GM11168 (cell line): ENCODE measurements at regions not wholly inside any gene's neighbourhood (a gene's known extent, or its start where the extent isn't known, plus 50 kb on each side); places are given as distances from the start of the nearest gene placed in this dataset.

Experiments used
- in situ Hi-C: fragments of 300-500 bp; cut with MboI; formaldehyde crosslinking; loops from one replicate; pipeline ENCODE4 v1.12.0; 2022; ENCODE audit warnings: low sequenced_read_pairs; ENCODE audit not compliant: unreplicated experiment

GRCh38 chr3:106365061-106365691 is 496.4 kb upstream of the CBLB start:
- in situ Hi-C loops = no loop called here

- in situ Hi-C loops = no loop called here
These were observed 497.5 kb upstream of the CBLB start for GRCh38 chr3:106366352-106366751.

- in situ Hi-C loops = no loop called here
These were observed 498.7 kb upstream of the CBLB start for GRCh38 chr3:106367496-106367895.

- in situ Hi-C loops = no loop called here
These were observed 502.6 kb upstream of the CBLB start for GRCh38 chr3:106371221-106371970.

GRCh38 chr3:106371971-106372805 is 503.4 kb upstream of the CBLB start:
- in situ Hi-C loops = no loop called here

GRCh38 chr3:106372806-106373190 is 504.0 kb upstream of the CBLB start:
- in situ Hi-C loops = no loop called here

GRCh38 chr3:106376016-106376570 is 507.3 kb upstream of the CBLB start:
- in situ Hi-C loops = no loop called here

GRCh38 chr3:106379251-106379750 is 510.5 kb upstream of the CBLB start:
- in situ Hi-C loops = no loop called here

GRCh38 chr3:106380232-106380631 is 511.4 kb upstream of the CBLB start:
- in situ Hi-C loops = no loop called here

- in situ Hi-C loops = no loop called here
These were observed 512.6 kb upstream of the CBLB start for GRCh38 chr3:106381286-106381938.

- in situ Hi-C loops = no loop called here
These were observed 513.1 kb upstream of the CBLB start for GRCh38 chr3:106381939-106382335.

GRCh38 chr3:106386050-106386449 is 517.2 kb upstream of the CBLB start:
- in situ Hi-C loops = no loop called here

- in situ Hi-C loops = no loop called here
These were observed 524.1 kb upstream of the CBLB start for GRCh38 chr3:106392915-106393314.

GRCh38 chr3:106397006-106397405 is 528.2 kb upstream of the CBLB start:
- in situ Hi-C loops = no loop called here

- in situ Hi-C loops = no loop called here
These were observed 530.2 kb upstream of the CBLB start for GRCh38 chr3:106398891-106399600.

- in situ Hi-C loops = no loop called here
These were observed 530.9 kb upstream of the CBLB start for GRCh38 chr3:106399761-106400160.

- in situ Hi-C loops = no loop called here
These were observed 533.1 kb upstream of the CBLB start for GRCh38 chr3:106401666-106402490.

- in situ Hi-C loops = no loop called here
These were observed 534.7 kb upstream of the CBLB start for GRCh38 chr3:106403371-106404145.
